Liver (tissue), 7 donors: ENCODE measurements at regions not wholly inside any gene's neighbourhood (a gene's known extent, or its start where the extent isn't known, plus 50 kb on each side); places are given as distances from the start of the nearest gene placed in this dataset.

ENCODE experiments used
- DNase-seq: peaks from one replicate; pipeline ENCODE4 v3.0.0-alpha.2; 2017; ENCODE audit warnings: low spot score
- H3K27ac ChIP-seq, 2 donors: one replicate each; pipeline ENCODE4 v1.7.0; 2013; ENCODE audit warnings: inconsistent platforms in 2 of 2, low read length in 2 of 2, control low read depth in 1 of 2, low read depth in 1 of 2, mild to moderate bottlenecking in 1 of 2
- H3K27me3 ChIP-seq, 4 donors: one replicate each; pipeline versions ENCODE4 v1.6.1 to v1.7.0; 2013; ENCODE audit warnings: low read length in 3 of 4, inconsistent platforms in 1 of 4, mild to moderate bottlenecking in 1 of 4, moderate library complexity in 1 of 4; ENCODE audit not compliant: control insufficient read depth in 4 of 4, insufficient read depth in 4 of 4
- H3K36me3 ChIP-seq, 4 donors: one replicate each; pipeline versions ENCODE4 v1.6.1 to v1.7.0; 2013; ENCODE audit warnings: low read length in 3 of 4, mild to moderate bottlenecking in 3 of 4, low read depth in 1 of 4, moderate library complexity in 1 of 4; ENCODE audit not compliant: control insufficient read depth in 4 of 4, insufficient read depth in 3 of 4
- H3K4me1 ChIP-seq, 4 donors: one replicate each; pipeline versions ENCODE4 v1.6.1 to v1.7.0; 2013; ENCODE audit warnings: low read length in 3 of 4, mild to moderate bottlenecking in 3 of 4, moderate library complexity in 1 of 4; ENCODE audit not compliant: control insufficient read depth in 4 of 4, insufficient read depth in 4 of 4
- H3K4me3 ChIP-seq, 3 donors: one replicate each; pipeline versions ENCODE4 v1.6.1 to v1.7.0; 2013; ENCODE audit warnings: low read length in 3 of 3, control low read depth in 1 of 3, low read depth in 1 of 3, mild to moderate bottlenecking in 1 of 3
- H3K9ac ChIP-seq, 2 donors: one replicate each; pipeline ENCODE4 v1.7.0; 2013; ENCODE audit warnings: low read length in 2 of 2, mild to moderate bottlenecking in 2 of 2, moderate library complexity in 2 of 2, control low read depth in 1 of 2, low read depth in 1 of 2
- H3K9me3 ChIP-seq, 4 donors: one replicate each; pipeline versions ENCODE4 v1.6.1 to v1.7.0; 2013; ENCODE audit warnings: low read length in 3 of 4; ENCODE audit not compliant: control insufficient read depth in 4 of 4
- ATF3 ChIP-seq: IDR thresholded peaks from 2 replicates; pipeline ENCODE4 v1.6.1; 2016; ENCODE audit warnings: antibody characterized with exemption
- CTCF ChIP-seq: fragments of 150-350 bp; IDR thresholded peaks from 2 replicates; pipeline ENCODE4 v1.5.1; 2017; ENCODE audit warnings: improper control_type of control experiment, low read depth, low read length; ENCODE audit not compliant: missing input control
- EGR1 ChIP-seq, 2 donors: IDR thresholded peaks; 2 replicates each; pipeline ENCODE4 v1.6.1; 2016 to 2018; ENCODE audit warnings: antibody characterized with exemption in 2 of 2, low read depth in 2 of 2
- FOXA1 ChIP-seq: IDR thresholded peaks from 2 replicates; pipeline ENCODE4 v1.6.1; 2016; ENCODE audit warnings: antibody characterized with exemption
- FOXA2 ChIP-seq: IDR thresholded peaks from 2 replicates; pipeline ENCODE4 v1.6.1; 2016; ENCODE audit warnings: antibody characterized with exemption
- GABPA ChIP-seq, 2 donors: IDR thresholded peaks in 1 of 2; conservative IDR thresholded peaks in 1 of 2; 2 replicates each; pipeline ENCODE4 v1.6.1; 2016; ENCODE audit warnings: antibody characterized with exemption in 2 of 2, mild to moderate bottlenecking in 1 of 2, moderate library complexity in 1 of 2
- HNF4A ChIP-seq, 2 donors: conservative IDR thresholded peaks; 2 replicates each; pipeline ENCODE4 v1.6.1; 2016; ENCODE audit warnings: antibody characterized with exemption in 2 of 2, mild to moderate bottlenecking in 2 of 2
- HNF4G ChIP-seq: IDR thresholded peaks from 2 replicates; pipeline ENCODE4 v1.6.1; 2016; ENCODE audit warnings: antibody characterized with exemption
- JUND ChIP-seq, 2 donors: IDR thresholded peaks; 2 replicates each; pipeline ENCODE4 v1.6.1; 2016; ENCODE audit warnings: antibody characterized with exemption in 2 of 2
- MAX ChIP-seq: IDR thresholded peaks from 2 replicates; pipeline ENCODE4 v1.6.1; 2016; ENCODE audit warnings: antibody characterized with exemption
- NR2F2 ChIP-seq: IDR thresholded peaks from 2 replicates; pipeline ENCODE4 v1.6.1; 2016; ENCODE audit warnings: antibody characterized with exemption
- RAD21 ChIP-seq, 2 donors: IDR thresholded peaks; 2 replicates each; pipeline ENCODE4 v1.6.1; 2016; ENCODE audit warnings: antibody characterized with exemption in 2 of 2, mild to moderate bottlenecking in 2 of 2
- REST ChIP-seq: IDR thresholded peaks from 2 replicates; pipeline ENCODE4 v1.6.1; 2016; ENCODE audit warnings: antibody characterized with exemption, mild to moderate bottlenecking
- RXRA ChIP-seq, 2 donors: IDR thresholded peaks; 2 replicates each; pipeline ENCODE4 v1.6.1; 2017 to 2018; ENCODE audit warnings: antibody characterized with exemption in 2 of 2, mild to moderate bottlenecking in 1 of 2
- SP1 ChIP-seq: IDR thresholded peaks from 2 replicates; pipeline ENCODE4 v1.6.1; 2018; ENCODE audit warnings: antibody characterized with exemption, mild to moderate bottlenecking
- TAF1 ChIP-seq: conservative IDR thresholded peaks from 2 replicates; pipeline ENCODE4 v1.6.1; 2016; ENCODE audit warnings: antibody characterized with exemption, mild to moderate bottlenecking
- YY1 ChIP-seq: IDR thresholded peaks from 2 replicates; pipeline ENCODE4 v1.6.1; 2016; ENCODE audit warnings: antibody characterized with exemption, mild to moderate bottlenecking
- ZBTB33 ChIP-seq: IDR thresholded peaks from 2 replicates; pipeline ENCODE4 v1.6.1; 2016; ENCODE audit warnings: antibody characterized with exemption
- donor health status: healthy.
- donor health status: healthy.
- donor health status: healthy.
- donor health status: healthy.

GRCh38 chr7:106416430-106416829 lies 131.6 kb upstream of the NAMPT start:
- Histone ChIP-seq H3K4me1 (peaks cover 3 to 23% (median 4%) of the 10 kb centered on the region in 4 donors), H3K27ac (peak overlapping the region; percentile 85 to 93), H3K9me3 (no peaks in the 10 kb centered on the region), H3K36me3 (no peaks in the 10 kb centered on the region), H3K9ac (no peak overlapping the region), H3K4me3 (peak overlapping the region; percentile 12 to 34 (median 18)), H3K27me3 (no peaks in the 10 kb centered on the region)
- no peak for DNase-seq
- TF ChIP-seq ZBTB33 = no peak
- no peak for TF ChIP-seq RAD21 (IDR thresholded peaks at IDR 0.05)
- TF ChIP-seq FOXA1 = no peak
- no peak for TF ChIP-seq SP1
- no peak for TF ChIP-seq JUND (IDR thresholded peaks at IDR 0.05)
- TF ChIP-seq NR2F2 = no peak
- TF ChIP-seq TAF1 = no peak
- TF ChIP-seq CTCF = no peak
- TF ChIP-seq MAX = no peak
- no peak for TF ChIP-seq ATF3
- TF ChIP-seq FOXA2 = no peak
- TF ChIP-seq EGR1 (IDR thresholded peaks at IDR 0.05; ENCODE audit: low read depth in 2 of 2) = no peak
- no peak for TF ChIP-seq YY1

GRCh38 chr7:106415433-106415832 lies 130.7 kb upstream of the NAMPT start:
- TF ChIP-seq TAF1 = peak; percentile 68
- peak; percentile 42 for TF ChIP-seq SP1
- peak in 1 of 2 donors; percentile 33 for TF ChIP-seq JUND (IDR thresholded peaks at IDR 0.05)
- TF ChIP-seq FOXA2 = peak; percentile 21
- TF ChIP-seq RAD21 (IDR thresholded peaks at IDR 0.05) = peak; percentile 19 to 33
- TF ChIP-seq ZBTB33 = peak; percentile 37
- peak; percentile 37 for TF ChIP-seq YY1
- TF ChIP-seq RXRA (IDR thresholded peaks at IDR 0.05) = peak; percentile 54 to 76
- peak; percentile 39 to 62 for TF ChIP-seq HNF4A (conservative IDR thresholded peaks at IDR 0.05)
- TF ChIP-seq REST = peak; percentile 54
- TF ChIP-seq NR2F2 = no peak
- peak; percentile 35 for TF ChIP-seq MAX
- no peak for TF ChIP-seq GABPA (IDR thresholded peaks at IDR 0.05 in 1 of 2, conservative IDR thresholded peaks at IDR 0.05 in 1 of 2)
- no peak for TF ChIP-seq CTCF
- TF ChIP-seq FOXA1 = no peak
- TF ChIP-seq HNF4G = no peak
- no peak for TF ChIP-seq EGR1 (IDR thresholded peaks at IDR 0.05; ENCODE audit: low read depth in 2 of 2)
- no peak for TF ChIP-seq ATF3
- H3K9me3 ChIP-seq = no peaks in the 10 kb centered on the region
- H3K4me1 ChIP-seq = peaks cover 0 to 23% (median 3%) of the 10 kb centered on the region in 4 donors
- H3K36me3 ChIP-seq = no peaks in the 10 kb centered on the region
- DNase-seq = no peak
- H3K9ac ChIP-seq = no peak overlapping the region
- peak overlapping the region; percentile 23 to 69 for H3K27ac ChIP-seq
- H3K4me3 ChIP-seq = no peak overlapping the region
- no peaks in the 10 kb centered on the region for H3K27me3 ChIP-seq
